GM12878 (cell line): ENCODE measurements at regions not wholly inside any gene's neighbourhood (a gene's known extent, or its start where the extent isn't known, plus 50 kb on each side); places are given as distances from the start of the nearest gene placed in this dataset.

Source experiments
- ATAC-seq: fragments of 200-7000 bp; cut with Tn5 transposase; 3 replicates; pipeline ENCODE4 v1.9.1; 2020; ENCODE audit warnings: mild to moderate bottlenecking, moderate library complexity
- BruUV-seq: library from RNA; stranded (reverse); fragments of 400-500 nt; replicated peaks from 2 replicates; lab custom pipeline; 2021; lab: Mats Ljungman, UMichigan
- CTCF ChIA-PET: fragments of 300-600 bp; sonication (Branson Sonifier 250); formaldehyde crosslinking; extraction: SDS; loops from one replicate; lab custom pipeline; 2021; ENCODE audit warnings: inconsistent platforms; lab: Yijun Ruan, JAX
- POLR2A ChIA-PET: fragments of 350-600 bp; formaldehyde crosslinking; extraction: SDS; loops from one replicate; lab custom pipeline; 2021; ENCODE audit warnings: inconsistent platforms; lab: Charles Lee
- RAD21 ChIA-PET: fragments of 300-600 bp; sonication (Branson Sonifier 250); formaldehyde crosslinking; loops from one replicate; lab custom pipeline; 2023; ENCODE audit warnings: antibody characterized with exemption; ENCODE audit not compliant: unreplicated experiment; lab: Charles Lee
- SMC1A ChIA-PET: fragments of 300-600 bp; sonication (Branson Sonifier 250); formaldehyde crosslinking; loops from one replicate; lab custom pipeline; 2023; ENCODE audit not compliant: unreplicated experiment, uncharacterized antibody; lab: Charles Lee
- DNase-seq: peaks from one replicate; pipeline ENCODE4 v3.0.0-alpha.2; 2011; ENCODE audit warnings: low read depth, low spot score
- FAIRE-seq: peaks from 3 replicates; lab custom pipeline; 2011; peaks lifted over from hg19 to GRCh38; lab: Jason Lieb, UNC
- H2AFZ ChIP-seq: 2 replicates; pipeline ENCODE4 v1.6.0; 2011; ENCODE audit warnings: low read depth, low read length, control low read depth; ENCODE audit not compliant: control insufficient read depth
- H3K27ac ChIP-seq: 2 replicates; pipeline ENCODE4 v1.5.1; 2011; ENCODE audit warnings: control low read depth; ENCODE audit not compliant: control insufficient read depth, insufficient read depth
- H3K27me3 ChIP-seq, 2 experiments: replicated peaks in 1 of 2; 2 replicates each; pipeline versions ENCODE4 v1.6.0 to v1.6.1; 2011; ENCODE audit warnings: low read length in 1 of 2; ENCODE audit not compliant: control insufficient read depth in 2 of 2, insufficient read depth in 2 of 2
- H3K36me3 ChIP-seq, 2 experiments: 2 replicates each; pipeline ENCODE4 v1.5.1; 2011; ENCODE audit warnings: low read length in 1 of 2; ENCODE audit not compliant: control insufficient read depth in 2 of 2, insufficient read depth in 2 of 2
- H3K4me1 ChIP-seq: 2 replicates; pipeline ENCODE4 v1.6.1; 2011; ENCODE audit warnings: mild to moderate bottlenecking, low read length, moderate library complexity, mixed read lengths; ENCODE audit not compliant: control insufficient read depth, insufficient read depth
- H3K4me2 ChIP-seq: 2 replicates; pipeline ENCODE4 v1.6.0; 2011; ENCODE audit warnings: control low read depth; ENCODE audit not compliant: control insufficient read depth, insufficient read depth
- H3K4me3 ChIP-seq: fragments of 200-600 bp; sonication (generic); 2 replicates; pipeline ENCODE4 v1.5.1; 2016
- H3K79me2 ChIP-seq: 2 replicates; pipeline ENCODE4 v1.6.0; 2011; ENCODE audit warnings: low read length; ENCODE audit not compliant: control insufficient read depth, insufficient read depth
- H3K9ac ChIP-seq: 2 replicates; pipeline ENCODE4 v1.8.0; 2011; ENCODE audit warnings: low read length, control low read depth, mixed read lengths; ENCODE audit not compliant: control insufficient read depth, insufficient read depth
- H3K9me3 ChIP-seq: replicated peaks from 3 replicates; pipeline ENCODE4 v1.5.1; 2011; ENCODE audit warnings: mild to moderate bottlenecking, low read length; ENCODE audit not compliant: control insufficient read depth, insufficient read depth
- H4K20me1 ChIP-seq: 2 replicates; pipeline ENCODE4 v1.6.0; 2011; ENCODE audit not compliant: control insufficient read depth, insufficient read depth
- BCL11A ChIP-seq: IDR thresholded peaks from 2 replicates; pipeline ENCODE4 v1.6.1; 2011; ENCODE audit warnings: low read depth, low read length
- CTCF ChIP-seq, 3 experiments: IDR thresholded peaks in 2 of 3; conservative IDR thresholded peaks in 1 of 3; 2 replicates each; pipeline ENCODE4 v1.5.1; 2011; ENCODE audit warnings: low read depth in 3 of 3, low read length in 3 of 3, mild to moderate bottlenecking in 3 of 3, control low read depth in 2 of 3, moderate library complexity in 2 of 3, inconsistent platforms in 1 of 3, mixed read lengths in 1 of 3; ENCODE audit not compliant: control insufficient read depth in 2 of 3, insufficient read depth in 1 of 3; ENCODE audit errors: extremely low read depth in 1 of 3
- IKZF2 ChIP-seq, 2 experiments: fragments of 450-650 bp; IDR thresholded peaks; 2 replicates each; pipeline ENCODE4 v1.6.1; 2017; ENCODE audit warnings: mild to moderate bottlenecking in 2 of 2, moderate library complexity in 2 of 2
- MEF2B ChIP-seq: fragments of 450-650 bp; IDR thresholded peaks from 2 replicates; pipeline ENCODE4 v1.6.1; 2018; ENCODE audit warnings: mild to moderate bottlenecking, moderate library complexity; ENCODE audit not compliant: partially characterized antibody, poor library complexity, severe bottlenecking
- POLR2AphosphoS2 ChIP-seq: IDR thresholded peaks from 2 replicates; pipeline ENCODE4 v1.6.1; 2011; ENCODE audit warnings: low read depth, mild to moderate bottlenecking, low read length, improper control_type of control experiment, moderate library complexity
- SMAD1 ChIP-seq: fragments of 450-650 bp; IDR thresholded peaks from 2 replicates; pipeline ENCODE4 v1.6.1; 2018; ENCODE audit warnings: mild to moderate bottlenecking, low read depth; ENCODE audit not compliant: partially characterized antibody
- TARDBP ChIP-seq: IDR thresholded peaks from 2 replicates; pipeline ENCODE4 v1.6.1; 2016; ENCODE audit warnings: borderline replicate concordance
- WGBS: methylation state at CpG from one replicate; pipeline ENCODE4 v1.1.6; 2016; ENCODE audit warnings: low lambda C conversion rate; ENCODE audit not compliant: insufficient replicate concordance, insufficient coverage; ENCODE audit errors: missing lambda C conversion rate; 5-methylcytosine and 5-hydroxymethylcytosine counted together
- in situ Hi-C: fragments of 300-500 bp; cut with MboI; formaldehyde crosslinking; loops from 9 replicates; pipeline ENCODE4 v1.14.3; 2018; ENCODE audit warnings: mixed read lengths
- intact Hi-C: fragments of 100-400 bp; cut with micrococcal nuclease; formaldehyde crosslinking; loops from one replicate; pipeline ENCODE4 v1.14.2; 2022; ENCODE audit not compliant: unreplicated experiment
- TF ChIP-seq, protein P1 (sequence below): fragments of 450-650 bp; formaldehyde crosslinking; IDR thresholded peaks from 2 replicates; pipeline ENCODE4 v1.5.0; 2022; ENCODE audit warnings: mild to moderate bottlenecking, missing genetic modification characterization

GRCh38 chr6:147774856-147775255, 266.4 kb downstream of the SAMD5 start:
- in situ Hi-C loops: no loop called here
- FAIRE-seq: no peak
- DNase-seq: no peak
- WGBS: 0% methylated on average over 2 of the region's 3 CpGs
- Histone ChIP-seq H3K4me3 (no peak overlapping the region), H3K4me2 (no peak overlapping the region), H3K27me3 (no peaks in the 10 kb centered on the region), H3K9me3 (no peaks in the 10 kb centered on the region), H3K4me1 (no peaks in the 10 kb centered on the region), H3K9ac (no peak overlapping the region), H3K79me2 (no peaks in the 10 kb centered on the region), H3K36me3 (no peaks in the 10 kb centered on the region), H4K20me1 (no peaks in the 10 kb centered on the region), H2AFZ (no peak overlapping the region), H3K27ac (no peak overlapping the region)
- RAD21 ChIA-PET: no interaction called here
- intact Hi-C loops: no loop called here
- POLR2A ChIA-PET: no interaction called here
- CTCF ChIA-PET: no interaction called here
- SMC1A ChIA-PET: no interaction called here
- TF ChIP-seq IKZF2 (IDR thresholded peaks at IDR 0.05): no peak
- TF ChIP-seq SMAD1: no peak
- TF ChIP-seq CTCF (IDR thresholded peaks at IDR 0.05 in 2 of 3, conservative IDR thresholded peaks at IDR 0.05 in 1 of 3; ENCODE audit: control insufficient read depth in 2 of 3, extremely low read depth in 1 of 3, insufficient read depth in 1 of 3, low read depth in 3 of 3, low read length in 3 of 3): 0 out of 6 replicates have a peak, but pooled peaks of 1 of the 3 experiments have one; percentile 13
- no TSS peak for BruUV-seq
- ATAC-seq: no peak

GRCh38 chr6:147776631-147777213, 268.2 kb downstream of the SAMD5 start:
- Histone ChIP-seq H3K4me2 (no peak overlapping the region), H3K9ac (no peak overlapping the region), H3K4me1 (no peaks in the 10 kb centered on the region), H4K20me1 (no peaks in the 10 kb centered on the region), H3K36me3 (no peaks in the 10 kb centered on the region), H3K27me3 (no peaks in the 10 kb centered on the region), H3K9me3 (no peaks in the 10 kb centered on the region), H3K27ac (no peak overlapping the region), H2AFZ (no peak overlapping the region), H3K79me2 (no peaks in the 10 kb centered on the region), H3K4me3 (no peak overlapping the region)
- ATAC-seq (no peak), DNase-seq (no peak), FAIRE-seq (no peak)
- SMC1A ChIA-PET: interaction anchor here (1.2 kb wide), 1 partner anchor 16 kb away, joined by 4 read pairs; no protein-coding TSS in a partner anchor
- RAD21 ChIA-PET: no interaction called here
- in situ Hi-C loops (no loop called here), intact Hi-C loops (no loop called here)
- no TSS peak for BruUV-seq
- POLR2A ChIA-PET: no interaction called here
- CTCF ChIA-PET: interaction anchor here (0.5 kb wide), 1 partner anchor 59 kb away, joined by 3 read pairs; no protein-coding TSS in a partner anchor
- WGBS: 28% methylated on average over 4 of the region's 4 CpGs
- TF ChIP-seq CTCF (IDR thresholded peaks at IDR 0.05 in 2 of 3, conservative IDR thresholded peaks at IDR 0.05 in 1 of 3; ENCODE audit: control insufficient read depth in 2 of 3, extremely low read depth in 1 of 3, insufficient read depth in 1 of 3, low read depth in 3 of 3, low read length in 3 of 3) (no peak), MEF2B (no peak), TARDBP (no peak), BCL11A (no peak), POLR2AphosphoS2 (no peak)
- TF ChIP-seq, protein P1, sequence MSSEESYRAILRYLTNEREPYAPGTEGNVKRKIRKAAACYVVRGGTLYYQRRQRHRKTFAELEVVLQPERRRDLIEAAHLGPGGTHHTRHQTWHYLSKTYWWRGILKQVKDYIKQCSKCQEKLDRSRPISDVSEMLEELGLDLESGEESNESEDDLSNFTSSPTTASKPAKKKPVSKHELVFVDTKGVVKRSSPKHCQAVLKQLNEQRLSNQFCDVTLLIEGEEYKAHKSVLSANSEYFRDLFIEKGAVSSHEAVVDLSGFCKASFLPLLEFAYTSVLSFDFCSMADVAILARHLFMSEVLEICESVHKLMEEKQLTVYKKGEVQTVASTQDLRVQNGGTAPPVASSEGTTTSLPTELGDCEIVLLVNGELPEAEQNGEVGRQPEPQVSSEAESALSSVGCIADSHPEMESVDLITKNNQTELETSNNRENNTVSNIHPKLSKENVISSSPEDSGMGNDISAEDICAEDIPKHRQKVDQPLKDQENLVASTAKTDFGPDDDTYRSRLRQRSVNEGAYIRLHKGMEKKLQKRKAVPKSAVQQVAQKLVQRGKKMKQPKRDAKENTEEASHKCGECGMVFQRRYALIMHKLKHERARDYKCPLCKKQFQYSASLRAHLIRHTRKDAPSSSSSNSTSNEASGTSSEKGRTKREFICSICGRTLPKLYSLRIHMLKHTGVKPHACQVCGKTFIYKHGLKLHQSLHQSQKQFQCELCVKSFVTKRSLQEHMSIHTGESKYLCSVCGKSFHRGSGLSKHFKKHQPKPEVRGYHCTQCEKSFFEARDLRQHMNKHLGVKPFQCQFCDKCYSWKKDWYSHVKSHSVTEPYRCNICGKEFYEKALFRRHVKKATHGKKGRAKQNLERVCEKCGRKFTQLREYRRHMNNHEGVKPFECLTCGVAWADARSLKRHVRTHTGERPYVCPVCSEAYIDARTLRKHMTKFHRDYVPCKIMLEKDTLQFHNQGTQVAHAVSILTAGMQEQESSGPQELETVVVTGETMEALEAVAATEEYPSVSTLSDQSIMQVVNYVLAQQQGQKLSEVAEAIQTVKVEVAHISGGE (CRISPR knock-in tag): no peak
